ENCODE measurements at regions not wholly inside any gene's neighbourhood (a gene's known extent, or its start where the extent isn't known, plus 50 kb on each side); places are given as distances from the start of the nearest gene placed in this dataset.
"Not testable (repeated sequence)": the region's sequence is repeated elsewhere in the genome, so short reads cannot be mapped to it uniquely, and the experiment has no call there.

- H3K27me3 ChIP-seq (ENCODE audit: control insufficient read depth in 1 of 2, insufficient read depth in 2 of 2, low read length in 2 of 2) = no peaks in the 10 kb centered on the region
- no peaks in the 10 kb centered on the region for H3K36me3 ChIP-seq (ENCODE audit: control insufficient read depth in 2 of 2, insufficient read depth in 2 of 2, low read length in 1 of 2)
- no peaks in the 10 kb centered on the region for H3K4me1 ChIP-seq (ENCODE audit: control insufficient read depth in 2 of 2, insufficient read depth in 2 of 2, low read length in 1 of 2)
- no peak overlapping the region for H3K4me3 ChIP-seq (ENCODE audit: low read depth in 1 of 2, low read length in 2 of 2)
- no peak overlapping the region for H3K27ac ChIP-seq (ENCODE audit: low read depth in 2 of 2, low read length in 1 of 2)
- H3K9me3 ChIP-seq (ENCODE audit: control insufficient read depth in 2 of 2, insufficient read depth in 1 of 2, low read depth in 1 of 2, low read length in 1 of 2) = no peaks in the 10 kb centered on the region
Observed at GRCh38 chr12:84397846-84398245, 514.8 kb downstream of the SLC6A15 start.

GRCh38 chr12:84397263-84397662, 515.3 kb downstream of the SLC6A15 start:
- Histone ChIP-seq H3K36me3 (ENCODE audit: control insufficient read depth in 2 of 2, insufficient read depth in 2 of 2, low read length in 1 of 2) (no peaks in the 10 kb centered on the region), H3K9me3 (ENCODE audit: control insufficient read depth in 2 of 2, insufficient read depth in 1 of 2, low read depth in 1 of 2, low read length in 1 of 2) (no peaks in the 10 kb centered on the region), H3K4me3 (ENCODE audit: low read depth in 1 of 2, low read length in 2 of 2) (no peak overlapping the region), H3K27ac (ENCODE audit: low read depth in 2 of 2, low read length in 1 of 2) (no peak overlapping the region), H3K27me3 (ENCODE audit: control insufficient read depth in 1 of 2, insufficient read depth in 2 of 2, low read length in 2 of 2) (no peaks in the 10 kb centered on the region), H3K4me1 (ENCODE audit: control insufficient read depth in 2 of 2, insufficient read depth in 2 of 2, low read length in 1 of 2) (no peaks in the 10 kb centered on the region)
- WGBS, 2 donors = 92 to 94% methylated on average over 1 of the region's 1 CpG

GRCh38 chr12:84391176-84391575, 521.4 kb downstream of the SLC6A15 start:
- H3K36me3 ChIP-seq (ENCODE audit: control insufficient read depth in 2 of 2, insufficient read depth in 2 of 2, low read length in 1 of 2); H3K27ac ChIP-seq (ENCODE audit: low read depth in 2 of 2, low read length in 1 of 2); H3K9me3 ChIP-seq (ENCODE audit: control insufficient read depth in 2 of 2, insufficient read depth in 1 of 2, low read depth in 1 of 2, low read length in 1 of 2); H3K4me3 ChIP-seq (ENCODE audit: low read depth in 1 of 2, low read length in 2 of 2); H3K27me3 ChIP-seq (ENCODE audit: control insufficient read depth in 1 of 2, insufficient read depth in 2 of 2, low read length in 2 of 2); H3K4me1 ChIP-seq (ENCODE audit: control insufficient read depth in 2 of 2, insufficient read depth in 2 of 2, low read length in 1 of 2): not testable (repeated sequence)

- no peaks in the 10 kb centered on the region for H3K36me3 ChIP-seq (ENCODE audit: control insufficient read depth in 2 of 2, insufficient read depth in 2 of 2, low read length in 1 of 2)
- 97% methylated on average over 1 of the region's 1 CpG for WGBS, 2 donors
Observed at GRCh38 chr12:84384384-84384783, 528.2 kb downstream of the SLC6A15 start.

GRCh38 chr12:84382486-84382885, 530.1 kb downstream of the SLC6A15 start:
- H3K27ac ChIP-seq (ENCODE audit: low read depth in 2 of 2, low read length in 1 of 2); H3K9me3 ChIP-seq (ENCODE audit: control insufficient read depth in 2 of 2, insufficient read depth in 1 of 2, low read depth in 1 of 2, low read length in 1 of 2); H3K4me3 ChIP-seq (ENCODE audit: low read depth in 1 of 2, low read length in 2 of 2); H3K27me3 ChIP-seq (ENCODE audit: control insufficient read depth in 1 of 2, insufficient read depth in 2 of 2, low read length in 2 of 2); H3K4me1 ChIP-seq (ENCODE audit: control insufficient read depth in 2 of 2, insufficient read depth in 2 of 2, low read length in 1 of 2); H3K36me3 ChIP-seq (ENCODE audit: control insufficient read depth in 2 of 2, insufficient read depth in 2 of 2, low read length in 1 of 2): not testable (repeated sequence)
- WGBS, 2 donors = 31 to 62% methylated on average over 1 of the region's 1 CpG

More at GRCh38 chr12:84384384-84384783, 528.2 kb downstream of the SLC6A15 start:
- Histone ChIP-seq H3K27me3 (ENCODE audit: control insufficient read depth in 1 of 2, insufficient read depth in 2 of 2, low read length in 2 of 2) (no peaks in the 10 kb centered on the region), H3K27ac (ENCODE audit: low read depth in 2 of 2, low read length in 1 of 2) (no peak overlapping the region), H3K9me3 (ENCODE audit: control insufficient read depth in 2 of 2, insufficient read depth in 1 of 2, low read depth in 1 of 2, low read length in 1 of 2) (no peaks in the 10 kb centered on the region), H3K4me1 (ENCODE audit: control insufficient read depth in 2 of 2, insufficient read depth in 2 of 2, low read length in 1 of 2) (no peaks in the 10 kb centered on the region), H3K4me3 (ENCODE audit: low read depth in 1 of 2, low read length in 2 of 2) (no peak overlapping the region)

- Histone ChIP-seq H3K4me1 (ENCODE audit: control insufficient read depth in 2 of 2, insufficient read depth in 2 of 2, low read length in 1 of 2) (no peaks in the 10 kb centered on the region), H3K36me3 (ENCODE audit: control insufficient read depth in 2 of 2, insufficient read depth in 2 of 2, low read length in 1 of 2) (no peaks in the 10 kb centered on the region), H3K27ac (ENCODE audit: low read depth in 2 of 2, low read length in 1 of 2) (no peak overlapping the region), H3K4me3 (ENCODE audit: low read depth in 1 of 2, low read length in 2 of 2) (no peak overlapping the region), H3K9me3 (ENCODE audit: control insufficient read depth in 2 of 2, insufficient read depth in 1 of 2, low read depth in 1 of 2, low read length in 1 of 2) (no peaks in the 10 kb centered on the region), H3K27me3 (ENCODE audit: control insufficient read depth in 1 of 2, insufficient read depth in 2 of 2, low read length in 2 of 2) (no peaks in the 10 kb centered on the region)
- WGBS, 2 donors = 48 to 61% methylated on average over 1 of the region's 1 CpG
Observed at GRCh38 chr12:84376320-84376719, 536.3 kb downstream of the SLC6A15 start.

- no peak overlapping the region for H3K4me3 ChIP-seq (ENCODE audit: low read depth in 1 of 2, low read length in 2 of 2)
- H3K4me1 ChIP-seq (ENCODE audit: control insufficient read depth in 2 of 2, insufficient read depth in 2 of 2, low read length in 1 of 2) = no peaks in the 10 kb centered on the region
- 12 to 19% methylated on average over 1 of the region's 1 CpG for WGBS, 2 donors
- no peaks in the 10 kb centered on the region for H3K27me3 ChIP-seq (ENCODE audit: control insufficient read depth in 1 of 2, insufficient read depth in 2 of 2, low read length in 2 of 2)
- H3K27ac ChIP-seq (ENCODE audit: low read depth in 2 of 2, low read length in 1 of 2) = no peak overlapping the region
- no peaks in the 10 kb centered on the region for H3K9me3 ChIP-seq (ENCODE audit: control insufficient read depth in 2 of 2, insufficient read depth in 1 of 2, low read depth in 1 of 2, low read length in 1 of 2)
- H3K36me3 ChIP-seq (ENCODE audit: control insufficient read depth in 2 of 2, insufficient read depth in 2 of 2, low read length in 1 of 2) = no peaks in the 10 kb centered on the region
Observed at GRCh38 chr12:84375449-84376170, 537.0 kb downstream of the SLC6A15 start.

GRCh38 chr12:84362552-84362897, 550.1 kb downstream of the SLC6A15 start:
- H3K4me1 ChIP-seq (ENCODE audit: control insufficient read depth in 2 of 2, insufficient read depth in 2 of 2, low read length in 1 of 2) = no peaks in the 10 kb centered on the region
- WGBS, 2 donors = 93 to 96% methylated on average over 7 of the region's 7 CpGs
- peaks cover 0 to 3% of the 10 kb centered on the region in 2 donors for H3K9me3 ChIP-seq (ENCODE audit: control insufficient read depth in 2 of 2, insufficient read depth in 1 of 2, low read depth in 1 of 2, low read length in 1 of 2)
- H3K27me3 ChIP-seq (ENCODE audit: control insufficient read depth in 1 of 2, insufficient read depth in 2 of 2, low read length in 2 of 2) = no peaks in the 10 kb centered on the region
- H3K27ac ChIP-seq (ENCODE audit: low read depth in 2 of 2, low read length in 1 of 2) = no peak overlapping the region
- H3K36me3 ChIP-seq (ENCODE audit: control insufficient read depth in 2 of 2, insufficient read depth in 2 of 2, low read length in 1 of 2) = no peaks in the 10 kb centered on the region
- H3K4me3 ChIP-seq (ENCODE audit: low read depth in 1 of 2, low read length in 2 of 2) = no peak overlapping the region

GRCh38 chr12:84361651-84362551, 550.7 kb downstream of the SLC6A15 start:
- H3K4me3 ChIP-seq (ENCODE audit: low read depth in 1 of 2, low read length in 2 of 2) = no peak overlapping the region
- WGBS, 2 donors = 93% methylated on average over 26 to 27 of the region's 27 CpGs
- H3K4me1 ChIP-seq (ENCODE audit: control insufficient read depth in 2 of 2, insufficient read depth in 2 of 2, low read length in 1 of 2) = no peaks in the 10 kb centered on the region

GRCh38 chr12:84357314-84357713, 555.3 kb downstream of the SLC6A15 start:
- Histone ChIP-seq H3K9me3 (ENCODE audit: control insufficient read depth in 2 of 2, insufficient read depth in 1 of 2, low read depth in 1 of 2, low read length in 1 of 2) (peaks cover 0 to 3% of the 10 kb centered on the region in 2 donors), H3K27me3 (ENCODE audit: control insufficient read depth in 1 of 2, insufficient read depth in 2 of 2, low read length in 2 of 2) (no peaks in the 10 kb centered on the region), H3K4me1 (ENCODE audit: control insufficient read depth in 2 of 2, insufficient read depth in 2 of 2, low read length in 1 of 2) (no peaks in the 10 kb centered on the region), H3K36me3 (ENCODE audit: control insufficient read depth in 2 of 2, insufficient read depth in 2 of 2, low read length in 1 of 2) (no peaks in the 10 kb centered on the region), H3K27ac (ENCODE audit: low read depth in 2 of 2, low read length in 1 of 2) (no peak overlapping the region), H3K4me3 (ENCODE audit: low read depth in 1 of 2, low read length in 2 of 2) (no peak overlapping the region)
- 96% methylated on average over 3 of the region's 3 CpGs for WGBS, 2 donors

More at GRCh38 chr12:84361651-84362551, 550.7 kb downstream of the SLC6A15 start:
- Histone ChIP-seq H3K36me3 (ENCODE audit: control insufficient read depth in 2 of 2, insufficient read depth in 2 of 2, low read length in 1 of 2) (no peaks in the 10 kb centered on the region), H3K27ac (ENCODE audit: low read depth in 2 of 2, low read length in 1 of 2) (no peak overlapping the region), H3K9me3 (ENCODE audit: control insufficient read depth in 2 of 2, insufficient read depth in 1 of 2, low read depth in 1 of 2, low read length in 1 of 2) (peaks cover 0 to 3% of the 10 kb centered on the region in 2 donors), H3K27me3 (ENCODE audit: control insufficient read depth in 1 of 2, insufficient read depth in 2 of 2, low read length in 2 of 2) (no peaks in the 10 kb centered on the region)

Data from esophagus (tissue), 2 donors.